A549 (cell line): ENCODE measurements at regions not wholly inside any gene's neighbourhood (a gene's known extent, or its start where the extent isn't known, plus 50 kb on each side); places are given as distances from the start of the nearest gene placed in this dataset.

ENCODE experiments used
- ATAC-seq, 2 experiments: fragments of 200-7000 bp in 1 of 2; fragments of >200 bp in 1 of 2; cut with Nextera tagmentation in 1 of 2; cut with Tn5 transposase in 1 of 2; 3 replicates each; pipeline versions ENCODE4 v1.8.0 to v1.9.1; 2018 to 2020; ENCODE audit warnings: mild to moderate bottlenecking in 1 of 2, moderate library complexity in 1 of 2
- CTCF ChIA-PET: fragments of 300-600 bp; sonication (Branson Sonifier 250); formaldehyde crosslinking; extraction: SDS; loops from one replicate; lab custom pipeline; 2021; ENCODE audit warnings: antibody characterized with exemption, inconsistent platforms; lab: Yijun Ruan, JAX
- POLR2A ChIA-PET: fragments of 350-600 bp; formaldehyde crosslinking; extraction: SDS; loops from one replicate; lab custom pipeline; 2021; ENCODE audit warnings: antibody characterized with exemption, inconsistent platforms; lab: Yijun Ruan, JAX
- DNase-seq, 2 experiments: peaks; one replicate each; pipeline versions ENCODE4 v3.0.0 to v3.0.0-alpha.2; 2011 to 2016; ENCODE audit warnings: low read depth in 1 of 2, low spot score in 1 of 2
- FAIRE-seq: peaks from 2 replicates; lab custom pipeline; 2011; peaks lifted over from hg19 to GRCh38; lab: Jason Lieb, UNC
- H3K27ac ChIP-seq, 2 experiments: fragments of >200 bp; sonication (Bioruptor Twin); formaldehyde crosslinking; 3 replicates each; pipeline ENCODE4 v1.5.1; 2016 to 2017
- H3K4me1 ChIP-seq: fragments of >200 bp; sonication (Bioruptor Twin); formaldehyde crosslinking; 3 replicates; pipeline ENCODE4 v1.6.1; 2016
- H3K4me2 ChIP-seq: fragments of >200 bp; sonication (Bioruptor Twin); formaldehyde crosslinking; 3 replicates; pipeline ENCODE4 v1.6.1; 2016
- H3K4me3 ChIP-seq: fragments of >200 bp; sonication (Bioruptor Twin); formaldehyde crosslinking; 3 replicates; pipeline ENCODE4 v1.5.1; 2016
- H3K9me3 ChIP-seq: fragments of >200 bp; sonication (Bioruptor Twin); formaldehyde crosslinking; 3 replicates; pipeline ENCODE4 v1.6.1; 2016
- BCL3 ChIP-seq: fragments of >200 bp; sonication (Bioruptor Twin); formaldehyde crosslinking; IDR thresholded peaks from 3 replicates; pipeline ENCODE4 v1.6.1; 2016
- CEBPB ChIP-seq, 2 experiments: fragments of >200 bp in 1 of 2; sonication (Bioruptor Twin) in 1 of 2; formaldehyde crosslinking in 1 of 2; IDR thresholded peaks; 2 replicates each; pipeline ENCODE4 v1.6.1; 2012 to 2016
- CHD2 ChIP-seq: fragments of 150-350 bp; IDR thresholded peaks from 2 replicates; pipeline ENCODE4 v1.6.1; 2014; ENCODE audit warnings: low read length; ENCODE audit not compliant: partially characterized antibody
- CTCF ChIP-seq: fragments of >200 bp; sonication (Bioruptor Twin); formaldehyde crosslinking; IDR thresholded peaks from 3 replicates; pipeline ENCODE4 v1.5.1; 2016
- E2F6 ChIP-seq: IDR thresholded peaks from 2 replicates; pipeline ENCODE4 v1.6.1; 2012; ENCODE audit warnings: low read depth, borderline replicate concordance
- EHMT2 ChIP-seq: fragments of 200-600 bp; sonication (generic); IDR thresholded peaks from 2 replicates; pipeline ENCODE4 v1.6.1; 2016; ENCODE audit warnings: antibody characterized with exemption, low read depth, mild to moderate bottlenecking, moderate library complexity
- FOSB ChIP-seq: fragments of 250-450 bp; sonication (Bioruptor Pico); IDR thresholded peaks from 2 replicates; pipeline ENCODE4 v1.5.0; 2020; ENCODE audit warnings: mild to moderate bottlenecking, moderate library complexity
- FOSL2 ChIP-seq, 2 experiments: fragments of 450-650 bp in 1 of 2; fragments of >200 bp in 1 of 2; sonication (Bioruptor Twin) in 1 of 2; formaldehyde crosslinking; IDR thresholded peaks; 2 replicates each; pipeline versions ENCODE4 v1.5.0 to v1.6.1; 2016 to 2020; ENCODE audit warnings: mild to moderate bottlenecking in 1 of 2, moderate library complexity in 1 of 2
- FOXS1 ChIP-seq: fragments of 250-450 bp; sonication (Bioruptor Pico); IDR thresholded peaks from 2 replicates; pipeline ENCODE4 v1.5.0; 2020; ENCODE audit warnings: mild to moderate bottlenecking, moderate library complexity
- GATA3 ChIP-seq: IDR thresholded peaks from 2 replicates; pipeline ENCODE4 v1.6.1; 2012; ENCODE audit warnings: borderline replicate concordance
- HES2 ChIP-seq: fragments of >200 bp; sonication (Bioruptor Twin); formaldehyde crosslinking; IDR thresholded peaks from 2 replicates; pipeline ENCODE4 v1.6.1; 2016
- HOXB13 ChIP-seq: fragments of 250-450 bp; sonication (Bioruptor Pico); IDR thresholded peaks from 2 replicates; pipeline ENCODE4 v1.5.0; 2020; ENCODE audit warnings: low read depth, mild to moderate bottlenecking, moderate library complexity
- MAX ChIP-seq: IDR thresholded peaks from 2 replicates; pipeline ENCODE4 v1.6.1; 2012
- MAZ ChIP-seq: fragments of 150-350 bp; IDR thresholded peaks from 2 replicates; pipeline ENCODE4 v1.6.1; 2014; ENCODE audit warnings: antibody characterized with exemption, low read depth, low read length, borderline replicate concordance
- MYC ChIP-seq: IDR thresholded peaks from 2 replicates; pipeline ENCODE4 v1.6.1; 2012; ENCODE audit warnings: mild to moderate bottlenecking, inconsistent platforms, low read length, improper control_type of control experiment, borderline replicate concordance
- NFE2L2 ChIP-seq: fragments of 150-350 bp; conservative IDR thresholded peaks from 2 replicates; pipeline ENCODE4 v1.6.1; 2014; ENCODE audit warnings: low read length
- PBX3 ChIP-seq: IDR thresholded peaks from 2 replicates; pipeline ENCODE4 v1.6.1; 2012
- PHF8 ChIP-seq: fragments of 200-600 bp; sonication (generic); IDR thresholded peaks from 2 replicates; pipeline ENCODE4 v1.6.1; 2016; ENCODE audit warnings: low read depth, mild to moderate bottlenecking, antibody characterized with exemption, moderate library complexity, borderline replicate concordance
- RARB ChIP-seq: fragments of 250-450 bp; sonication (Bioruptor Pico); IDR thresholded peaks from 2 replicates; pipeline ENCODE4 v1.8.0; 2021; ENCODE audit warnings: mild to moderate bottlenecking, moderate library complexity
- RCOR1 ChIP-seq: fragments of 150-350 bp; IDR thresholded peaks from 2 replicates; pipeline ENCODE4 v1.6.1; 2014; ENCODE audit warnings: antibody characterized with exemption, low read length, low read depth
- SMC3 ChIP-seq: fragments of >200 bp; sonication (Bioruptor Twin); formaldehyde crosslinking; IDR thresholded peaks from 3 replicates; pipeline ENCODE4 v1.6.1; 2018; ENCODE audit warnings: inconsistent platforms
- SREBF2 ChIP-seq: fragments of 450-650 bp; IDR thresholded peaks from 2 replicates; pipeline ENCODE4 v1.6.1; 2014; ENCODE audit warnings: mild to moderate bottlenecking, moderate library complexity
- TFCP2L1 ChIP-seq: fragments of 250-450 bp; sonication (Bioruptor Pico); IDR thresholded peaks from 2 replicates; pipeline ENCODE4 v1.5.0; 2021; ENCODE audit warnings: mild to moderate bottlenecking
- ZC3H11A ChIP-seq: fragments of 450-650 bp; IDR thresholded peaks from 2 replicates; pipeline ENCODE4 v1.6.1; 2014; ENCODE audit warnings: antibody characterized with exemption, mild to moderate bottlenecking
- ZNF302 ChIP-seq: fragments of 250-450 bp; sonication (Bioruptor Pico); IDR thresholded peaks from 2 replicates; pipeline ENCODE4 v1.9.0; 2021; ENCODE audit warnings: inconsistent platforms, mild to moderate bottlenecking, moderate library complexity
- WGBS: methylation state at CpG from one replicate; pipeline ENCODE4 v1.1.6; 2017; ENCODE audit errors: missing lambda C conversion rate; 5-methylcytosine and 5-hydroxymethylcytosine counted together

GRCh38 chrX:150063138-150063518, 124.8 kb upstream of the EOLA2 start:
- FAIRE-seq (no peak), DNase-seq (no peak), ATAC-seq (no peak)
- peaks cover 14% of the 10 kb centered on the region for H3K4me1 ChIP-seq
- no peaks in the 10 kb centered on the region for H3K9me3 ChIP-seq
- ChIA-PET CTCF (interaction anchor here (0.8 to 2.2 kb wide), 3 partner anchors 10 to 100 kb away, joined by 3 to 5 read pairs (median 4); no protein-coding TSS in a partner anchor), POLR2A (no interaction called here)
- H3K4me2 ChIP-seq, result peak overlapping the region; percentile 57
- TF ChIP-seq CTCF (no peak), BCL3 (no peak), GATA3 (no peak), FOSB (CRISPR knock-in tag) (no peak), FOXS1 (CRISPR knock-in tag) (no peak), SMC3 (no peak), ZNF302 (no peak), ZC3H11A (no peak), NFE2L2 (no peak), CHD2 (no peak), SREBF2 (no peak), RARB (CRISPR knock-in tag) (no peak)
- no peak overlapping the region for H3K27ac ChIP-seq
- no peak overlapping the region for H3K4me3 ChIP-seq

- FAIRE-seq (peak; percentile 28), ATAC-seq (no peak), DNase-seq (no peak)
- H3K4me1 ChIP-seq, result peaks cover 14% of the 10 kb centered on the region
- WGBS, result 85% methylated on average over 5 of the region's 5 CpGs
- no peak overlapping the region for H3K27ac ChIP-seq
- H3K4me3 ChIP-seq, result no peak overlapping the region
- H3K4me2 ChIP-seq, result 0 out of 3 replicates have a peak overlapping the region, but pooled peaks have one; percentile 57
- CTCF ChIA-PET, result interaction anchor here (0.5 to 2.2 kb wide), 2 partner anchors 10 to 26 kb away, joined by 3 to 5 read pairs; no protein-coding TSS in a partner anchor
- H3K9me3 ChIP-seq, result no peaks in the 10 kb centered on the region
- TF ChIP-seq MYC (no peak), MAZ (no peak), BCL3 (no peak), FOSL2 (IDR thresholded peaks at IDR 0.05) (no peak), FOSL2 (CRISPR knock-in tag; IDR thresholded peaks at IDR 0.05) (no peak), HOXB13 (no peak), CEBPB (IDR thresholded peaks at IDR 0.05) (no peak), PBX3 (no peak), EHMT2 (no peak), NFE2L2 (no peak), HES2 (no peak), PHF8 (no peak), MAX (no peak), RCOR1 (no peak), TFCP2L1 (no peak), E2F6 (no peak)
- POLR2A ChIA-PET, result no interaction called here
Observed at GRCh38 chrX:150063674-150064073, 125.4 kb upstream of the EOLA2 start.
